ENCODE measurements at regions not wholly inside any gene's neighbourhood (a gene's known extent, or its start where the extent isn't known, plus 50 kb on each side); places are given as distances from the start of the nearest gene placed in this dataset.
"Not testable (repeated sequence)": the region's sequence is repeated elsewhere in the genome, so short reads cannot be mapped to it uniquely, and the experiment has no call there.

DNA sequence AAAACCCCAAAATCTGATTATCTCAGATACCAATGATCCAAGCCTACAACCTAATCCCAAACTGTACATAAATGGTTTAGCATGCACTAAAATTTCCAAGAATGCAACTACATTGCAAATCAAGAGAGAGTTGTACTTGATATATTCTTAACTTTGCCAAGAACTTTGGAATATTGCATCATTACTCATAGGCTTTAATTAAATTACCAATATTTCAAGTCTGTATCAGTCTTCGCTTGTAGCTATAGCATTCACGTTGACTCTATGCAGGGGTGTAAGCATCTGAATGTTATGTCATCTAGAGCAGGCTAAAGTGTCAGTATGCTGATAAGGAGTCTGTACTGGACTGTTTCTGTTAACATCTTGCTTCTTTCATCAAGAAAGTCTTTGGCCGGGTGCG, 56.3 kb downstream of the FOXI3 start:
- no peak for DNase-seq (ENCODE audit: low read depth)

- DNase-seq (ENCODE audit: low read depth): no peak
Observed at GRCh38 chr2:88377641-88377991, 74.9 kb downstream of the FOXI3 start.

DNA sequence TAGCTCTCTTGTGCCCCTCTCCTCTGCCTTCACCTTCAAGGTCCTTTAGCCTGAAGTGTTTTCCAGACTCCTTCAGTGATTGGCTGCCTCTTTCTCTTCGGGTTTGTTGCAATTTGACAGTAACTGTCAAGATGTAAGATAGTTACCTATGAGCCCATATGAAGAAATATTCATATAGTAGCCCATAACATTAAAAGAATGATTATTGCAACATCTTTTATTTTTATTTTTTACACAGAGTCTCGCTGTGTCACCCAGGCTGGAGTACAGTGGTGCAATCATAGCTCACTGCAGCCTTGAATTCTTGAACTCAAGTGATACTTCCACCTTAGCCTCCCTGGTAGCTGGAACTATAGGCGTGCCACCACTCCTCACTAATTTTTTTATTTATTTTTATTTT, 80.5 kb downstream of the FOXI3 start:
- DNase-seq (ENCODE audit: low read depth): no peak

GRCh38 chr2:88365408-88365807, 87.1 kb downstream of the FOXI3 start:
- not testable (repeated sequence) for DNase-seq (ENCODE audit: low read depth)

GRCh38 chr2:88355486-88355885, 97.0 kb downstream of the FOXI3 start:
- no peak for DNase-seq (ENCODE audit: low read depth)

DNA sequence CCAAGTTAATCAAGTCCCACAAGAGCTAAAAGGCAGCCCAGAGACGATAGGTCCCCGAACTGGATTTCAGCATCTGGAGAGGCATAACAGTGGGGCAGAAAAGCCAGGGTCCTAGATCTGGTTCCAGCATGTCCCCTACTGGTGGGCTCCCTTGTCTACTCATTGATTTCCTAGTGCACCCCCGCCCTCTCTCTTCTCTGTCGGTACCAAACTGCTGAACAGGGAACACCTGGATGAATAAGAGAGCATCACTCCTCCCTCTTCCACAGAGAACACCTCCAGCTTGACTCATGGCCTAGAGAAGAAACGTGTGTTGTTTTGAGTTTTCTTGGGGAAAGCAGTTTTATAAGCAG, 101.3 kb downstream of the FOXI3 start:
- no peak for DNase-seq (ENCODE audit: low read depth)

GRCh38 chr2:88350331-88351248, 101.9 kb downstream of the FOXI3 start:
- DNase-seq (ENCODE audit: low read depth): no peak

DNA sequence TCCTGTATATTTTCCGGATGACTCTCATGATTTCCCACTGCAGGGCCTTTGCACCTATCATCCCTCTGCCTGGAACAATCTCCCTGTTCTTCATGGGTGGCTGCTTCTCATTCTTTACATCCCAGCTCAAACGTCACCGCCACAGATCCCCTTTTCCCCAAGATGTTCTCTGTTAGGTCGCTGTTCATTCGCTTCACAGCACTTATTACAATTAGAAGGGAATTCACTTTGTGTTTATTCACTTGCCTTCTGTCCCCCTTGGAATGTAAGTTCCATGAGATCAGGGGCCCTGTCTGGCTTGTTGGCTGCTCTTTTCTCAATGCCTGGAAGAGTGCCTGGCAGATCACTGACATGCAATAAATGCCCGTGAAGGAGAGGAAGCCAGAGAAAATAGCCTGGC, 106.7 kb downstream of the FOXI3 start:
- DNase-seq (ENCODE audit: low read depth): no peak

DNA sequence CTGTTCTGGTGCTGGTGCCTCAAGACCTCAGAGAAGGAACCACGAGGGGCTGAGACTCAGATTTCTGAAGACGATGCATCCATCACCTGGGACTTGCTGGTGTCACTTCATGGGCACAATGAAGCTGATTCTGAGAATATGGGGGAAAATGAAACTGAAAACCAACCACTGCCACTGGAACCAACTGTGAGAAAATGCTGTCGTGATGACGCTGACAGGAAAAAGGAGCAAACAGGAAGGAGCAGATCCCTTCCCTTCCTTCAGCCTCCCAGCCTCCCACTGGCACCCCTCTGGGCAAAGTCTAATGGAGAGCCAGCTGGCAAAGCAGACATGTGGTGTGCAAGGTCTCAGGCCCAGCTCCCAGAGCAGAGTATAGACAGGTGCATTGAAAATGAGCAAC, 109.7 kb downstream of the FOXI3 start:
- DNase-seq (ENCODE audit: low read depth): no peak

DNA sequence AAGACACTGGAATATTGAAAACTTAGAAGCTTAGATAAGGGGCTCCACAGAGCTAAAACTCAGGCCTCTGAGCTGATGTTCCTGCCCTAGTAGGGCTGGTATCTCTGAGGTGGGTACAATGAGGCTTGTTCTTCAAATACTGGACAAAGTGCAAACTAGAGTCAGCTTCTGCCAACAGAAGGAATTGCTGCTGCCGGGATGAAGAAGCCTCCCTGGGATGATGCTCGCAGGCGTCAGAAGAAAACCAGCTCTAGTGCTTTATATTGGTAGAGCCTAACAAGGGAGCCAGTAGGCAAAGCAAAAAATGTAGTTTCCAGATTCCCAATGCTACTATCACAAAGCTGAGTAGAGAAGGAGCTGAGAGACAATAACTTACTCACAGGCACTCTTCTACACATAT, 118.1 kb downstream of the FOXI3 start:
- DNase-seq (ENCODE audit: low read depth): no peak

DNA sequence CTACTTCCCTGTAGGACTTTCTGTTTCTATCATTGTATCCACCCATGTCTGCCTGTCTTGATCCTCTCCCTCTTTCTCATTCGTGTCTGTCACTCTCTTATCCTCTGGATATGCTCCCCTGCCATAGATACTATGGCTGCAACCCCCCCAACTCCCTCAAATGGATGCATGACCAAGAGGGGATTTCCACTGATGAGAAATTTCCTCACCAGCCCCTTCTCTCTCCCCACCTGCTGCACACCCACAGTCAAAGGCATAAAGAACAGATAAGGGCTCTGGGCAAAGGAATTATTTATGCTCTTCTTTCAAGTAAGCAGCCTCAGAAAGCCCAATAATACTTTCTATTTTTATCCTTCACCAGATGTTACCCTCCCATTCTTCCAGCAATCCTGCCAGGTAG, 121.3 kb downstream of the FOXI3 start:
- DNase-seq (ENCODE audit: low read depth): no peak

- peak; percentile 21 for DNase-seq (ENCODE audit: low read depth)
Observed at GRCh38 chr2:88329815-88330603, 122.5 kb downstream of the FOXI3 start.

DNA sequence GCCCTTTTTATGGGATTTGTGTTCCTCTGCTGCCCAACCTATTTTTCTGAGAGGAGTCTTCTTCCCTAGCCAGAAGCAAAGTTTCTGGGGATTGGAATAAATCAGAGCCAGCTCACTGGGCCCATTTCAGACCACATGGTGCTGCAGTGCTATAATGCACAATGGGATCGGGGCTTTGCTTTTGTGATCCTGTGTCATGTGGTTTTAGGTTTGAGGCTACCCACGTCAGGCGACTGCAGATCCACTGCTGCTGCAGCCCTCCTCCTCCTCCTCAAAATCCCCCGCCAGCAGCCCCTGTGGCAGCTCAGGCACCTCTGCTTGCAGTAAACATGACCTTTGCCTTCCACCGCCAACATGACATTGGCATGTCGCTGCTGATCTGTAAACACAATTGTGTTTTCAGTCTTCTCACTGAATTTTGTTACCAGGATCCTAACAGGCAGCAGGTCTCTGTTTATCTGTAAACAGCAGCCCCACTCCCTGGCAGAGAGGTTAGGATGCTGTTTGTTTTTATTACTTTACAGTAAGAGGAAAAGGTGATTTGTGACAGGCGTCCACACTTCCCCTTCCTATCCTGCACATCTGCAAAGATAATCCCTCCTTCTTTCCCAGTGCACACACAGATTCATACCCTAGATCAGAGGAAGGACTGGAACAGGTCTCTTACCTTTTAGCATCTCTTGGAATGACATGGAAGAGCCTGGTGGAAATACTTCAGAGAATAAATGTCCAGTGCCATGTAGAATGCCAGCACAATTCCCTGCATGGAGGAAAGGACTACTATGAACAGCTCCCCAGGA, 130.8 kb downstream of the FOXI3 start:
- DNase-seq (ENCODE audit: low read depth): no peak

DNA sequence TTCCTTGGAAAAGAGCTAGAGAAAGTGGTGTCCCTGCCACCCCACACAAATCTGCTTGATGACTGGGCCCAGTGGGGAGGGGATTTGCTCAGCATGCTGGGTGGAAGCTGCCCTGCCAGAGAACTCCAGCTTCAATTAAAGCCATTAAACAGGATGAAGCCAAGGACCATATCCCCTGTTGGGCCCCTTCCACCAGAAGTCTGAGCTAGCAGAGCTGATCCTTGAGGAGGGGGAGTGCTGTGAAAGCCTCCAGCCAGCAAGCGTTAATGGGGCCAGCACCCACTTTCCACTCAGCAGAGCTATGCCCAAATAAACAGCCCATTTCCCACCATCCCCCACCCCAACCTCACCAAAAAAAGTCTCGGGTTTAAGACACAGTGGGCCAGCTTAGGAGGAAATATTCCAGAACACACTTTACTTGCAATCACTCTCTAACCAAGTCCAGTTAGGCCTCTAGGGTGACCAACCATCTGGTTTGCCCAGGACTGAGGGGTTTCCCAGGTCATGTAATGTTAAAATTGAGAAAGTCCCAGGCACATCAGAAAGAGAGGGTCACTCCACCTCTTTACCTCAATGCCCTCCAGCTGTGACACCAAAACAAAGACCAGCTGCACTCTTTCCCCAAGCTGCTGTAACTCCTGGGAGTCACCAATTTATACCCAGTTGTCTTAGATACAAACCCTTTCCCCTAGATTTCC, 132.3 kb downstream of the FOXI3 start:
- DNase-seq (ENCODE audit: low read depth): no peak

DNA sequence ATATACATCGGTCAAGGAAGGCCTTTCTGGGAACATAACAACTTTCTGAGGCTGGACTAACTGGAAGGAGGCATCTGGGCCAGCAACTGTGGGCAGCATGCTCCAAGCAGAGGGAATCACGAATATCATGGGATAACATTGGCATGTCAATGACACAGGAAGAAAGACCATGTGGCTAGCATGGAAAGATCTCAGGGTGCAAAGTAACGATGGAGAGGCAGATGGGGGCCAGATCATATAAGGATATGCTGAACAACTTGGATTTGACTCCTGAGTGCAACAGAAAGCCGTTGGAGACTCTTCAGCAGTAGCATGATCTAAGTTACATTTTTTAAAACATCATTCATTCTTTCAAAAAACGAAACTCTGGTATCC, 133.6 kb downstream of the FOXI3 start:
- DNase-seq (ENCODE audit: low read depth): no peak

GRCh38 chr2:88318071-88318955, 134.2 kb downstream of the FOXI3 start:
- no peak for DNase-seq (ENCODE audit: low read depth)

DNA sequence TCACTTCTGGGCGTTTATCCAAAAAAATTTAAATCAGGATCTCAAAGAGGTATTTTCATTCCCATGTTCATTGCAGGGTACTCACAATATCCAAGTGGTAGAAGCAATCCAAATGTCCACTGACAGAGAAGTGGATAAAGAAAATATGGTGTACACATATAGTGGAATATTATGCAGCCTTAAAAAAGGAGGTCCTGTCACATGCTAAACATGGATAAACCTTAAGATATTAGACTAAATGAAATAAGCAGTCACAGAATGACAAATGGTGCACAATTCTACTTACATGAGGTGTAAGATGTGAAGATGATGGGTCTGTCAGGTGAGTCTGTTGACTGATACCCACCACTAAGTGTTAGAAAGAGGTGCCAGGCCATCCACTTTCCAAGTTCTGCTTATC, 140.6 kb downstream of the THNSL2 start:
- no peak for DNase-seq (ENCODE audit: low read depth)

DNA sequence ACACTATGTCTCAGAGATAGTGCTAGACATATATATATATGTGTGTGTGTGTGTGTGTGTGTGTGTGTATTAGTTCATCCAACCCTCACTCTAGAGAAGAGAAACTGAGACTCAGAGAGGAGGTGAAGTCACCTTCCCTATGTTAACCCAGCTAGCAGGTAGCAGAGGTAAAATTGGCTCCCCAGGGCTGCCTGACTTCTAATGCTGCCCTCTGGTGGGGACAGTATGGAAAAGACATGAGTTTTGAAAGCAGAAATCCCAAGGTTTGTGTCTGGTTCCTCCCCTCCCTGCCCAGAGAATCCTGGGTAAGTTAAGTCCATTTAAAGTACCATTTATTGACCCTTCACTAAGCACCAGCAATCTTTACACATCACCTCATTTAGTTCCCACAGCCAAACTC, 137.7 kb downstream of the THNSL2 start:
- peak; percentile 6 for DNase-seq (ENCODE audit: low read depth)

GRCh38 chr2:88303865-88304264, 133.7 kb downstream of the THNSL2 start:
- no peak for DNase-seq (ENCODE audit: low read depth)

GRCh38 chr2:88296247-88296646, 126.1 kb downstream of the THNSL2 start:
- DNase-seq (ENCODE audit: low read depth): no peak

Data from LHCN-M2 (cell line).